ENCODE measurements at regions not wholly inside any gene's neighbourhood (a gene's known extent, or its start where the extent isn't known, plus 50 kb on each side); places are given as distances from the start of the nearest gene placed in this dataset.

DNA sequence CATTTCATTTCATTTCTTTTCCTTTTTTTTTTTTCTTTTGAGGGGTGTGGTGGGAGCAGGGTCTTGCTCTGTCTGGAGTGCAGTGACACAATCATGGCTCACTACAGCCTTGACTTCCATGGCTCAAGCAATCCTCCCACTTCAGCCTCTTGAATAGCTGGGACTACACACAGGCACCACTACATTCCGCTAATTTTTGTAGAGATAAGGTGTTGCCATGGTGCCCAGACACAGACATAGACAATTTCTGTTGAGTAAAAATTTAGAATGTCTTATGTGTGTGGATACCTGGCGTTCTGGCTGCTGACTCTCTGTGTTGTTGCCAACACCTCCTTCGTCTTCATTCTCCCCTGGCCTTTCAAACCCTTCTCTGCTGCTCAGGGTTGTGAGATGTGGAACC, 54.0 kb upstream of the PRSS58 start:
- TF ChIP-seq ZNF274 (IDR thresholded peaks at IDR 0.05; ENCODE audit: low read depth, low read length) (no peak), YY1 (IDR thresholded peaks at IDR 0.05; ENCODE audit: insufficient read depth, insufficient read length) (no peak), SUZ12 (IDR thresholded peaks at IDR 0.05; ENCODE audit: extremely low read depth, insufficient read depth, insufficient read length) (no peak)
